Heart left ventricle (tissue), 16 donors: ENCODE measurements at regions not wholly inside any gene's neighbourhood (a gene's known extent, or its start where the extent isn't known, plus 50 kb on each side); places are given as distances from the start of the nearest gene placed in this dataset.

Experiments
- ATAC-seq, 4 donors: fragments of 200-7000 bp; cut with Tn5 transposase; one replicate each; pipeline ENCODE4 v1.9.1; 2020 to 2022; ENCODE audit warnings: moderate library complexity in 4 of 4, mild to moderate bottlenecking in 3 of 4, moderate number of reproducible peaks in 1 of 4
- DNase-seq, 5 donors: peaks; one replicate each; pipeline ENCODE4 v3.0.0-alpha.2; 2020
- H3K27ac ChIP-seq, 12 donors: fragments of 200-600 bp; sonication (generic) in 4 of 12; one replicate each; pipeline versions ENCODE4 v1.5.0 to v1.8.0; 2016 to 2022; ENCODE audit warnings: mild to moderate bottlenecking in 2 of 12
- H3K27me3 ChIP-seq, 9 donors: fragments of 200-600 bp; sonication (generic) in 2 of 9; one replicate each; pipeline versions ENCODE4 v1.5.1 to v1.8.0; 2016 to 2022; ENCODE audit warnings: mild to moderate bottlenecking in 3 of 9
- H3K36me3 ChIP-seq, 9 donors: fragments of 200-600 bp; sonication (generic) in 2 of 9; one replicate each; pipeline versions ENCODE4 v1.5.0 to v1.8.0; 2018 to 2022; ENCODE audit warnings: mild to moderate bottlenecking in 2 of 9
- H3K4me1 ChIP-seq, 12 donors: fragments of 200-600 bp; sonication (generic) in 4 of 12; one replicate each; pipeline versions ENCODE4 v1.5.0 to v1.8.0; 2016 to 2022; ENCODE audit warnings: mild to moderate bottlenecking in 3 of 12
- H3K4me3 ChIP-seq, 12 donors: fragments of 200-600 bp; sonication (generic) in 4 of 12; one replicate each; pipeline versions ENCODE4 v1.5.0 to v1.8.0; 2017 to 2022; ENCODE audit warnings: mild to moderate bottlenecking in 9 of 12, moderate library complexity in 4 of 12
- H3K9me3 ChIP-seq, 12 donors: fragments of 200-600 bp; sonication (generic) in 4 of 12; one replicate each; pipeline versions ENCODE4 v1.5.0 to v1.8.0; 2016 to 2022; ENCODE audit warnings: mild to moderate bottlenecking in 1 of 12
- POLR2A ChIP-seq, 2 donors: fragments of 450-650 bp; IDR thresholded peaks; one replicate each; pipeline ENCODE4 v1.6.1; 2017; ENCODE audit warnings: antibody characterized with exemption in 2 of 2, mild to moderate bottlenecking in 2 of 2, moderate library complexity in 2 of 2
- WGBS, 4 donors: extraction: QIAGEN DNeasy Blood & Tissue Kit in 2 of 4; methylation state at CpG; one replicate each; pipeline versions ENCODE4 v1.1.5 to v1.1.7; 2013 to 2018; 5-methylcytosine and 5-hydroxymethylcytosine counted together
- intact Hi-C, 10 donors: fragments of 100-400 bp; cut with DNase I; formaldehyde crosslinking; loops; one replicate each; pipeline versions ENCODE4 v1.11.1 to v1.14.2; 2022
- TF ChIP-seq, protein P1 (sequence below), 12 donors: fragments of 200-600 bp; sonication (generic) in 4 of 12; IDR thresholded peaks; one replicate each; pipeline versions ENCODE4 v1.5.0 to v1.8.0; 2018 to 2022; ENCODE audit warnings: antibody characterized with exemption in 12 of 12, mild to moderate bottlenecking in 5 of 12
- donor health status: ischemic (EF 13 %, LVEDD 7.1; RV severe dilation, severe dysfunction).
- donor health status: healthy with polysubstance abuse.
- donor health status: DM: no; HTN: yes; CAD: no.
- donor health status: DM: no; HTN: no; CAD: no.
- donor health status: ischemic (EF 25% LVEDD 6.9; RV normal size, moderate dysfunction).
- donor health status: ischemic (EF 25% LVEDD 5.7; RV mildly dilated, moderate dysfunction).
- donor health status: healthy.
- donor health status: DM: yes; HTN: yes; CAD: no.
- donor health status: ischemic (EF 35%, LVEDD 5.7; RV mildly dilated, moderate dysfunction).
- donor health status: nonischemic (EF 11% LVEDD 7.7; RV severe dilation, severe dysfunction).
- donor health status: DM: yes; HTN: yes; CAD: no.
- donor health status: PGD.
- donor health status: ischemic (EF 29% LVEDD 5.4; RV normal size, mild dysfunction).
- donor health status: nonischemic (EF 23%, LVEDD 6.1; RV moderate dilation, normal function).

- no peak for ATAC-seq
- no peak overlapping the region for H3K4me3 ChIP-seq
- TF ChIP-seq, protein P1, sequence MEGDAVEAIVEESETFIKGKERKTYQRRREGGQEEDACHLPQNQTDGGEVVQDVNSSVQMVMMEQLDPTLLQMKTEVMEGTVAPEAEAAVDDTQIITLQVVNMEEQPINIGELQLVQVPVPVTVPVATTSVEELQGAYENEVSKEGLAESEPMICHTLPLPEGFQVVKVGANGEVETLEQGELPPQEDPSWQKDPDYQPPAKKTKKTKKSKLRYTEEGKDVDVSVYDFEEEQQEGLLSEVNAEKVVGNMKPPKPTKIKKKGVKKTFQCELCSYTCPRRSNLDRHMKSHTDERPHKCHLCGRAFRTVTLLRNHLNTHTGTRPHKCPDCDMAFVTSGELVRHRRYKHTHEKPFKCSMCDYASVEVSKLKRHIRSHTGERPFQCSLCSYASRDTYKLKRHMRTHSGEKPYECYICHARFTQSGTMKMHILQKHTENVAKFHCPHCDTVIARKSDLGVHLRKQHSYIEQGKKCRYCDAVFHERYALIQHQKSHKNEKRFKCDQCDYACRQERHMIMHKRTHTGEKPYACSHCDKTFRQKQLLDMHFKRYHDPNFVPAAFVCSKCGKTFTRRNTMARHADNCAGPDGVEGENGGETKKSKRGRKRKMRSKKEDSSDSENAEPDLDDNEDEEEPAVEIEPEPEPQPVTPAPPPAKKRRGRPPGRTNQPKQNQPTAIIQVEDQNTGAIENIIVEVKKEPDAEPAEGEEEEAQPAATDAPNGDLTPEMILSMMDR (IDR thresholded peaks at IDR 0.05), result no peak
- TF ChIP-seq POLR2A (IDR thresholded peaks at IDR 0.05), result no peak
- 67 to 70% (median 69%) methylated on average over 7 to 8 of the region's 8 CpGs for WGBS, 4 donors
- no peak overlapping the region for H3K27ac ChIP-seq
- H3K4me1 ChIP-seq, result no peaks in the 10 kb centered on the region
- H3K9me3 ChIP-seq, result no peaks in the 10 kb centered on the region
- DNase-seq, result no peak
- no peaks in the 10 kb centered on the region for H3K36me3 ChIP-seq
- intact Hi-C loops, result no loop called here
- no peaks in the 10 kb centered on the region for H3K27me3 ChIP-seq
Measured at GRCh38 chr16:13305019-13305755, 403.8 kb downstream of the SHISA9 start.

GRCh38 chr16:13306161-13306995, 405.0 kb downstream of the SHISA9 start:
- Histone ChIP-seq H3K9me3 (no peaks in the 10 kb centered on the region), H3K4me3 (no peak overlapping the region), H3K4me1 (no peaks in the 10 kb centered on the region), H3K27ac (no peak overlapping the region), H3K36me3 (no peaks in the 10 kb centered on the region), H3K27me3 (no peaks in the 10 kb centered on the region)
- ATAC-seq (no peak), DNase-seq (no peak)
- 13 to 39% (median 31%) methylated on average over 2 of the region's 2 CpGs for WGBS, 4 donors
- intact Hi-C loops, result no loop called here
- no peak for TF ChIP-seq POLR2A (IDR thresholded peaks at IDR 0.05)
- TF ChIP-seq, protein P1 (IDR thresholded peaks at IDR 0.05), result no peak

- ATAC-seq (no peak), DNase-seq (no peak)
- TF ChIP-seq POLR2A (IDR thresholded peaks at IDR 0.05), result no peak
- TF ChIP-seq, protein P1 (IDR thresholded peaks at IDR 0.05), result no peak
- no peak overlapping the region for H3K27ac ChIP-seq
- H3K27me3 ChIP-seq, result no peaks in the 10 kb centered on the region
- H3K4me3 ChIP-seq, result no peak overlapping the region
- H3K36me3 ChIP-seq, result no peaks in the 10 kb centered on the region
- peaks cover 0 to 5% (median 0%) of the 10 kb centered on the region in 12 donors for H3K9me3 ChIP-seq
- 33 to 53% (median 45%) methylated on average over 4 of the region's 4 CpGs for WGBS, 4 donors
- no peaks in the 10 kb centered on the region for H3K4me1 ChIP-seq
- intact Hi-C loops, result no loop called here
Measured at GRCh38 chr16:13307255-13307654, 405.9 kb downstream of the SHISA9 start.

- H3K9me3 ChIP-seq, result peaks cover 0 to 5% (median 0%) of the 10 kb centered on the region in 12 donors
- no peaks in the 10 kb centered on the region for H3K36me3 ChIP-seq
- no peak for DNase-seq
- H3K27ac ChIP-seq, result no peak overlapping the region
- H3K4me3 ChIP-seq, result no peak overlapping the region
- WGBS, 4 donors, result 88 to 92% (median 90%) methylated on average over 5 of the region's 5 CpGs
- TF ChIP-seq, protein P1 (IDR thresholded peaks at IDR 0.05), result no peak
- TF ChIP-seq POLR2A (IDR thresholded peaks at IDR 0.05), result no peak
- no peaks in the 10 kb centered on the region for H3K4me1 ChIP-seq
- H3K27me3 ChIP-seq, result no peaks in the 10 kb centered on the region
- ATAC-seq, result no peak
- intact Hi-C loops, result no loop called here
Measured at GRCh38 chr16:13307851-13308250, 406.5 kb downstream of the SHISA9 start.
